Heart right ventricle (tissue), 16 donors: ENCODE measurements at regions not wholly inside any gene's neighbourhood (a gene's known extent, or its start where the extent isn't known, plus 50 kb on each side); places are given as distances from the start of the nearest gene placed in this dataset.

Source experiments
- ATAC-seq, 8 donors: fragments of 200-7000 bp; cut with Tn5 transposase; one replicate each; pipeline ENCODE4 v1.9.1; 2020; ENCODE audit warnings: mild to moderate bottlenecking in 8 of 8, moderate library complexity in 8 of 8, moderate number of reproducible peaks in 1 of 8
- DNase-seq, 2 donors: peaks; one replicate each; pipeline ENCODE4 v3.0.0-alpha.2; 2020
- H3K27ac ChIP-seq, 10 donors: fragments of 200-600 bp; sonication (generic) in 2 of 10; one replicate each; pipeline versions ENCODE4 v1.5.0 to v1.8.0; 2020 to 2022; ENCODE audit warnings: mild to moderate bottlenecking in 3 of 10
- H3K27me3 ChIP-seq, 7 donors: fragments of 200-600 bp; one replicate each; pipeline ENCODE4 v1.8.0; 2021 to 2022; ENCODE audit warnings: mild to moderate bottlenecking in 2 of 7
- H3K36me3 ChIP-seq, 9 donors: fragments of 200-600 bp; sonication (generic) in 1 of 9; one replicate each; pipeline versions ENCODE4 v1.5.0 to v1.8.0; 2020 to 2022; ENCODE audit warnings: mild to moderate bottlenecking in 2 of 9
- H3K4me1 ChIP-seq, 9 donors: fragments of 200-600 bp; sonication (generic) in 1 of 9; one replicate each; pipeline versions ENCODE4 v1.5.0 to v1.8.0; 2020 to 2022; ENCODE audit warnings: mild to moderate bottlenecking in 4 of 9
- H3K4me3 ChIP-seq, 10 donors: fragments of 200-600 bp; sonication (generic) in 2 of 10; one replicate each; pipeline versions ENCODE4 v1.5.0 to v1.8.0; 2020 to 2022; ENCODE audit warnings: mild to moderate bottlenecking in 7 of 10, moderate library complexity in 2 of 10
- H3K9me3 ChIP-seq, 11 donors: fragments of 200-600 bp in 10 of 11; sonication (generic) in 2 of 11; one replicate each; pipeline versions ENCODE4 v1.5.0 to v1.8.0; 2013 to 2022; ENCODE audit warnings: mild to moderate bottlenecking in 2 of 11, control low read depth in 1 of 11, moderate library complexity in 1 of 11
- WGBS, 2 donors: extraction: QIAGEN DNeasy Blood & Tissue Kit; methylation state at CpG; one replicate each; pipeline ENCODE4 v1.1.7; 2013; ENCODE audit warnings: inconsistent platforms in 1 of 2; 5-methylcytosine and 5-hydroxymethylcytosine counted together
- intact Hi-C, 10 donors: fragments of 100-400 bp; cut with DNase I; formaldehyde crosslinking; loops; one replicate each; pipeline versions ENCODE4 v1.11.1 to v1.14.2; 2022
- TF ChIP-seq, protein P1 (sequence below), 9 donors: fragments of 200-600 bp; sonication (generic) in 2 of 9; IDR thresholded peaks; one replicate each; pipeline versions ENCODE4 v1.5.0 to v1.8.0; 2021 to 2022; ENCODE audit warnings: antibody characterized with exemption in 9 of 9, mild to moderate bottlenecking in 5 of 9, moderate library complexity in 1 of 9
- donor health status: Arrhythmogenic right ventricular cardiomyopathy.
- donor health status: ischemic (EF 13 %, LVEDD 7.1; RV severe dilation, severe dysfunction).
- donor health status: healthy with polysubstance abuse.
- donor health status: DM: no; HTN: yes; CAD: no.
- donor health status: DM: no; HTN: no; CAD: no.
- donor health status: ischemic (EF 25% LVEDD 6.9; RV normal size, moderate dysfunction).
- donor health status: ischemic (EF 25% LVEDD 5.7; RV mildly dilated, moderate dysfunction).
- donor health status: healthy.
- donor health status: DM: yes; HTN: yes; CAD: no.
- donor health status: Ischemic cardiomyopathy.
- donor health status: ischemic (EF 35%, LVEDD 5.7; RV mildly dilated, moderate dysfunction).
- donor health status: nonischemic (EF 11% LVEDD 7.7; RV severe dilation, severe dysfunction).
- donor health status: DM: yes; HTN: yes; CAD: no.
- donor health status: PGD.
- donor health status: ischemic (EF 29% LVEDD 5.4; RV normal size, mild dysfunction).
- donor health status: nonischemic (EF 23%, LVEDD 6.1; RV moderate dilation, normal function).

DNA sequence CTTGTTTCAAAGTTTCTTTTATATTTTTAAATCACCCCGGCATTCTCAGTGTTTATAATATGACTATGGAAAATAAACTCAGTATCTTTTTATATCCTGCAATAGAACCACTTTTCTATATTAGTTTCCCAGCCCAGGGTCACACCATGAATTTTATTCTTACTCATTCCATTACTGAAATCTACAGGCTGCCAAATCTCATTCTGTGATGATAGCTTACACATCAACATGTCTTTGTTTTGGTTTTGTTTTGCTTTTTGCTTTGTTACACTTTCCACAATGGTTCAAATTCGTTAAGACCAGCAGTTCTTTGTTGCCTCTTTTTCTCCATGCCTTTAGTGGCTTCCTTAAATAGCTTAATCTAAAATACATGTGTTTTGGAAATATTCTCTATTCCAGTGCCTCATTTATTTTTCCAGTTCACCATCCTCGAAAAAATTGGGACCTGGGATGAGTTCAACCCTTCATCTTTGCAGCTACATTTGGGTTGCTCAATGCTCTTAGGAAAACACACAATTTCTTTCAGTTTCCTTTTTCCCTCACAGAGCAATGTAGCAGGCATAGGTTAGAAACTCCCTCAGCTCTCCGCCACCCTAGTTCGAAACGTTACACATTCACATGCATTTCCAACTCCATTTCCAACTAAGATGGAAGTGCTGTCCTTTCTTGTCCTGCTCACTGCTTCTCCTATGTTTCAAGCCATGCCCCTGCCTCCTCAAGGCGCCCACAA, 1146.3 kb downstream of the MAT2B start:
- Histone ChIP-seq H3K36me3 (no peaks in the 10 kb centered on the region), H3K27me3 (no peaks in the 10 kb centered on the region), H3K9me3 (no peaks in the 10 kb centered on the region), H3K27ac (peak overlapping the region in 1 of 10 donors; percentile 68), H3K4me1 (peaks cover 0 to 9% (median 0%) of the 10 kb centered on the region in 9 donors), H3K4me3 (peak overlapping the region in 1 of 10 donors; percentile 26)
- ATAC-seq (no peak), DNase-seq (no peak)
- TF ChIP-seq, protein P1, sequence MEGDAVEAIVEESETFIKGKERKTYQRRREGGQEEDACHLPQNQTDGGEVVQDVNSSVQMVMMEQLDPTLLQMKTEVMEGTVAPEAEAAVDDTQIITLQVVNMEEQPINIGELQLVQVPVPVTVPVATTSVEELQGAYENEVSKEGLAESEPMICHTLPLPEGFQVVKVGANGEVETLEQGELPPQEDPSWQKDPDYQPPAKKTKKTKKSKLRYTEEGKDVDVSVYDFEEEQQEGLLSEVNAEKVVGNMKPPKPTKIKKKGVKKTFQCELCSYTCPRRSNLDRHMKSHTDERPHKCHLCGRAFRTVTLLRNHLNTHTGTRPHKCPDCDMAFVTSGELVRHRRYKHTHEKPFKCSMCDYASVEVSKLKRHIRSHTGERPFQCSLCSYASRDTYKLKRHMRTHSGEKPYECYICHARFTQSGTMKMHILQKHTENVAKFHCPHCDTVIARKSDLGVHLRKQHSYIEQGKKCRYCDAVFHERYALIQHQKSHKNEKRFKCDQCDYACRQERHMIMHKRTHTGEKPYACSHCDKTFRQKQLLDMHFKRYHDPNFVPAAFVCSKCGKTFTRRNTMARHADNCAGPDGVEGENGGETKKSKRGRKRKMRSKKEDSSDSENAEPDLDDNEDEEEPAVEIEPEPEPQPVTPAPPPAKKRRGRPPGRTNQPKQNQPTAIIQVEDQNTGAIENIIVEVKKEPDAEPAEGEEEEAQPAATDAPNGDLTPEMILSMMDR (IDR thresholded peaks at IDR 0.05) = no peak
- intact Hi-C loops = no loop called here
- 76% methylated on average over 7 of the region's 7 CpGs for WGBS, 2 donors

DNA sequence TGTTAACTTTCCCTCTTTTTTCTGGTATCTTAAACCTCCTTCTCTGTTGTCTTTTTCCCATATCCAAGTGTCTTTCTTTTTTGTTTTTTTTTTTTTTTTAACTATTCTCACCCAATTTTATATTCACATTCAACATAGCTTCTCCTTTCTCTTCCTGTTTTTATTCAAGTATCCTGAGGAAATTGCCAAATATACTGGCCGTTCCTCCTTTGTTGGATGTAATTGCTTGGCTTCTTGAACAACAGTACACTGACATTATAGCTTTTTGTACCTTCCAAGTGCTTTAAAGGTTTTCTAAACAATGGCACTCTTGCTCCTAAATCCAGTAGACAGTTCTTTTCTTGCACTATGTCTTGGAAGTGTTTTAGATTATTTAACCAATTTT, 1146.8 kb downstream of the MAT2B start:
- ATAC-seq (no peak), DNase-seq (no peak)
- H3K9me3 ChIP-seq = no peaks in the 10 kb centered on the region
- peak overlapping the region in 1 of 10 donors; percentile 68 for H3K27ac ChIP-seq
- WGBS, 2 donors = 54 to 70% methylated on average over 1 of the region's 1 CpG
- no peaks in the 10 kb centered on the region for H3K27me3 ChIP-seq
- H3K4me1 ChIP-seq = peaks cover 0 to 9% (median 0%) of the 10 kb centered on the region in 9 donors
- peak overlapping the region in 1 of 10 donors; percentile 26 for H3K4me3 ChIP-seq
- H3K36me3 ChIP-seq = no peaks in the 10 kb centered on the region
- intact Hi-C loops = no loop called here
- TF ChIP-seq, protein P1 (IDR thresholded peaks at IDR 0.05) = no peak

DNA sequence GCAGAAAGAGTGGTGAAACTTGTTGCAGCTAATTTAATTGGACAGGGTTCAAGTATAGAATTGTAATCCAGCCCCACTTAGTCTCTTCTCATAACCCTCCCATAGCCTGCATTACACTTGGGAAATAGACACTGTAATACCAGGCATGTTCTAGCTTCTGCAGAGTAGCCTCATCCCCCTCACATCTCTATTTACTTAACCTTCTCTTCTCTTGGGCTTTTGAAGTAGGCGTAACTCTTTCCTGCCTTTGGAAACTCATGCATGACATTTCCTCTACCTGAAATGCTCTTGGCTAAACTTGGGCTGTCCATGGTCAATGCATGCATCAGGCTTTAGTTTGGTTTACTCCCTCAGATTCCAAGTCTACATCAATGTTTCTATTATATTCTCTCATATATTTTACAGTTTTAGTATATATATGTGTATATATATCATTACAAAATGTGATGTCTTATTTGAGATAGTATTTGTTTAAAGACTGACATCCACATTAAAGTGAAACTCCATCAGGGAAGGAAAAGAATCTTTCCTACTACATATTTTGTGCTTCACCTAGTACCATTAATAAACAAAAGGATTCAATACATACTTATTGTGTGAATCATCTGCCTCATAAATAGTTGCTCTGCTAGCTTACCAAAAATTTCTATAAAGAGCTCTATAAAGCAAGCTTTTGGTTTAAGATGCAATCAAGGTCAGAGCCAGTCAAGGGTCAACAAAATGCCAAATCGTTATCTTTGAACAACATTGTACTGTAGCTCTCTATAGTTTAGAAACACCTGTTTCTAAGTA, 1158.0 kb downstream of the MAT2B start:
- no peaks in the 10 kb centered on the region for H3K9me3 ChIP-seq
- H3K27ac ChIP-seq = no peak overlapping the region
- intact Hi-C loops = no loop called here
- no peaks in the 10 kb centered on the region for H3K4me1 ChIP-seq
- H3K36me3 ChIP-seq = no peaks in the 10 kb centered on the region
- 73 to 76% methylated on average over 2 of the region's 2 CpGs for WGBS, 2 donors
- no peak for DNase-seq
- H3K27me3 ChIP-seq = no peaks in the 10 kb centered on the region
- TF ChIP-seq, protein P1 (IDR thresholded peaks at IDR 0.05) = no peak
- no peak for ATAC-seq
- H3K4me3 ChIP-seq = no peak overlapping the region

DNA sequence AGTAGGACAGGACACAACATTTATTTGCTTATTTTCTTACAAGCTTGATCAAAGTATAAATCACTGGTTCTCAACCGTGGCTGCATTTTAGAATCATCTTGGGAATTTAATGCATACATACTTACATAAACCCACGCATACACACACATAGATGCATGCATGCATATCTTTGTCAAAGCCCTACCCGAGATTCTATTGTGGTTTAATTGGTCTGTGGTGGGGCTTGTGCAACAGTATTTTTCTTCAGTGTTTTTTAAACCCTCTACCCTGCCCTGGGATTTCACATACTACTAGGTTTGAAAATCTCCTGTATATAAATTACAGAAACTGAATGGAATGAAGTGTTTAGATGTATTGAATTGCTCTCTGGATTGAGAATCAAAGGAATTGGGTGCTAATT, 1166.2 kb downstream of the MAT2B start:
- TF ChIP-seq, protein P1 (IDR thresholded peaks at IDR 0.05) = no peak
- ATAC-seq (no peak), DNase-seq (no peak)
- intact Hi-C loops = no loop called here
- no peak overlapping the region for H3K4me3 ChIP-seq
- H3K27ac ChIP-seq = no peak overlapping the region
- H3K27me3 ChIP-seq = no peaks in the 10 kb centered on the region
- no peaks in the 10 kb centered on the region for H3K9me3 ChIP-seq
- no peaks in the 10 kb centered on the region for H3K36me3 ChIP-seq
- WGBS, 2 donors = 58 to 64% methylated on average over 3 of the region's 3 CpGs
- no peaks in the 10 kb centered on the region for H3K4me1 ChIP-seq
